Glutamatergic neuron (in vitro differentiated cells): ENCODE measurements at regions not wholly inside any gene's neighbourhood (a gene's known extent, or its start where the extent isn't known, plus 50 kb on each side); places are given as distances from the start of the nearest gene placed in this dataset.
"Not testable (repeated sequence)": the region's sequence is repeated elsewhere in the genome, so short reads cannot be mapped to it uniquely, and the experiment has no call there.

Experiments
- DNase-seq: peaks from one replicate; pipeline ENCODE4 v3.0.0; 2022
- H3K27ac Mint-ChIP-seq: one replicate; pipeline ENCODE4 v1.8.0; 2020; ENCODE audit warnings: mild to moderate bottlenecking, mixed read lengths, inconsistent platforms; ENCODE audit not compliant: unreplicated experiment
- H3K27me3 Mint-ChIP-seq: one replicate; pipeline ENCODE4 v1.8.0; 2020; ENCODE audit warnings: mild to moderate bottlenecking, moderate library complexity, mixed read lengths, inconsistent platforms; ENCODE audit not compliant: unreplicated experiment
- H3K36me3 Mint-ChIP-seq: one replicate; pipeline ENCODE4 v1.8.0; 2020; ENCODE audit warnings: mild to moderate bottlenecking, mixed read lengths, inconsistent platforms; ENCODE audit not compliant: unreplicated experiment
- H3K4me1 Mint-ChIP-seq: one replicate; pipeline ENCODE4 v1.8.0; 2020; ENCODE audit warnings: mild to moderate bottlenecking, low read depth, mixed read lengths, inconsistent platforms; ENCODE audit not compliant: unreplicated experiment
- H3K4me3 Mint-ChIP-seq: one replicate; pipeline ENCODE4 v1.8.0; 2020; ENCODE audit warnings: mild to moderate bottlenecking, mixed read lengths, inconsistent platforms; ENCODE audit not compliant: unreplicated experiment
- H3K9me3 Mint-ChIP-seq: one replicate; pipeline ENCODE4 v1.8.0; 2020; ENCODE audit warnings: mild to moderate bottlenecking, moderate library complexity, mixed read lengths, inconsistent platforms; ENCODE audit not compliant: unreplicated experiment
- TF ChIP-seq, protein P1 (sequence below): fragments of 200-600 bp; sonication (generic); IDR thresholded peaks from one replicate; pipeline ENCODE4 v1.5.0; 2021; ENCODE audit not compliant: partially characterized antibody, unreplicated experiment

DNA sequence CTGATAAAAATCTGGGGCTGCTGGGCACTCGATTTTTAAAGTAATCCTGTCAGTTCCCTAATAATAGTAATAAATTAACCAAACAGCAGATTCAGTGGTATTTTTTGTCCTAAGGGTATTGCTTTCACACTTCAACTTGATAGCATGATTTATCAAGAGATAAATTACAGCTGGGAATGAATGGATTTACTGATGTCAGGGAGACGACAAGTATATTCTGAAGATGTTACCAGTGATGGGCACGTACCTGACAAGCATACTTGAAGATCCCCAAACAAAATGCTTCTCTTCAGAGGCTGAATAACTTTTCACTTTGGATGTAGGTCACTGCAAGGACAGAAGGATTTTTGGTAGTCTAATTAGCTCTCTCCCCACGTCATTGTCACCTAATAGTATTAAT is 82.0 kb downstream of the OLFM4 start:
- H3K9me3 Mint-ChIP-seq = peaks cover 2% of the 10 kb centered on the region
- no peaks in the 10 kb centered on the region for H3K36me3 Mint-ChIP-seq
- H3K4me1 Mint-ChIP-seq = peaks cover 20% of the 10 kb centered on the region
- DNase-seq = no peak
- no peak overlapping the region for H3K27ac Mint-ChIP-seq
- no peak overlapping the region for H3K4me3 Mint-ChIP-seq
- no peaks in the 10 kb centered on the region for H3K27me3 Mint-ChIP-seq
- TF ChIP-seq, protein P1, sequence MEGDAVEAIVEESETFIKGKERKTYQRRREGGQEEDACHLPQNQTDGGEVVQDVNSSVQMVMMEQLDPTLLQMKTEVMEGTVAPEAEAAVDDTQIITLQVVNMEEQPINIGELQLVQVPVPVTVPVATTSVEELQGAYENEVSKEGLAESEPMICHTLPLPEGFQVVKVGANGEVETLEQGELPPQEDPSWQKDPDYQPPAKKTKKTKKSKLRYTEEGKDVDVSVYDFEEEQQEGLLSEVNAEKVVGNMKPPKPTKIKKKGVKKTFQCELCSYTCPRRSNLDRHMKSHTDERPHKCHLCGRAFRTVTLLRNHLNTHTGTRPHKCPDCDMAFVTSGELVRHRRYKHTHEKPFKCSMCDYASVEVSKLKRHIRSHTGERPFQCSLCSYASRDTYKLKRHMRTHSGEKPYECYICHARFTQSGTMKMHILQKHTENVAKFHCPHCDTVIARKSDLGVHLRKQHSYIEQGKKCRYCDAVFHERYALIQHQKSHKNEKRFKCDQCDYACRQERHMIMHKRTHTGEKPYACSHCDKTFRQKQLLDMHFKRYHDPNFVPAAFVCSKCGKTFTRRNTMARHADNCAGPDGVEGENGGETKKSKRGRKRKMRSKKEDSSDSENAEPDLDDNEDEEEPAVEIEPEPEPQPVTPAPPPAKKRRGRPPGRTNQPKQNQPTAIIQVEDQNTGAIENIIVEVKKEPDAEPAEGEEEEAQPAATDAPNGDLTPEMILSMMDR = no peak

DNA sequence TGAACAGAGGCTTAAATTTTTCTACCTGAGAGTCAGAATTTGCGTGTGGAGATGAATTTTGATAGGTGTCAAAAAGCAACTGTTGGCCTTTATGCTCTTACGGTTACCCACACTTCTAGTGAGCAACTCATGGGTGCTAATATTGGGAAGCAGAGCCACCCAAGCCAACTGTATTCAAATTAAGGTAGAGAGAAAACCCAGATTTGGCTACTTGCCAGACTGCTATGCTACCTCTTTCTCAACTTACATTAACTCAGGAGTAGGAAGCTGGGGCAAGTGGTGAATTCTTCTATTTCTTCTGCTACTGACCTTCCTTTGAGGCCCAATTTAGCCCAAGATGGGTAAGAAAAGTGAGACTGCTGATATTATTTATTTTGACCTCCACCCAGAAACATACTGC is 83.9 kb downstream of the OLFM4 start:
- TF ChIP-seq, protein P1 = no peak
- Mint-ChIP-seq H3K4me1 (peaks cover 15% of the 10 kb centered on the region), H3K27ac (no peak overlapping the region), H3K4me3 (no peak overlapping the region), H3K36me3 (no peaks in the 10 kb centered on the region), H3K9me3 (peaks cover 2% of the 10 kb centered on the region), H3K27me3 (peaks cover 1% of the 10 kb centered on the region)
- DNase-seq = no peak

DNA sequence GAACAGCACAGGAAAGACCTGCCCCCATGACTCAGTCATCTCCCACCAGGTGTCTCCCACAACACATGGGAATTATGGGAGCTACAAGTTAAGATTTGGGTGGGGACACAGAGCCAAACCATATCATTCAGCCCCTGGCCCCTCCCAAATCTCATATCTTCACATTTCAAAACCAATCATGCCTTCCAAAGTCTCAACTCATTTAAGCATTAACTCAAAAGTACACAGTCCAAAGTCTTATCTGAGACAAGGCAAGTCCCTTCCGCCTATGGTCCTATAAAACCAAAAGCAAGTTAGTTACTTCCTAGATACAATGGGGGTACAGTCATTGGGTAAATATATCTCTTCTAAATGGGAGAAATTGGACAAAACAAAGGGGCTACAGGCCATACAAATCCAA is 88.4 kb downstream of the OLFM4 start:
- H3K4me1 Mint-ChIP-seq, H3K9me3 Mint-ChIP-seq: not testable (repeated sequence)

DNA sequence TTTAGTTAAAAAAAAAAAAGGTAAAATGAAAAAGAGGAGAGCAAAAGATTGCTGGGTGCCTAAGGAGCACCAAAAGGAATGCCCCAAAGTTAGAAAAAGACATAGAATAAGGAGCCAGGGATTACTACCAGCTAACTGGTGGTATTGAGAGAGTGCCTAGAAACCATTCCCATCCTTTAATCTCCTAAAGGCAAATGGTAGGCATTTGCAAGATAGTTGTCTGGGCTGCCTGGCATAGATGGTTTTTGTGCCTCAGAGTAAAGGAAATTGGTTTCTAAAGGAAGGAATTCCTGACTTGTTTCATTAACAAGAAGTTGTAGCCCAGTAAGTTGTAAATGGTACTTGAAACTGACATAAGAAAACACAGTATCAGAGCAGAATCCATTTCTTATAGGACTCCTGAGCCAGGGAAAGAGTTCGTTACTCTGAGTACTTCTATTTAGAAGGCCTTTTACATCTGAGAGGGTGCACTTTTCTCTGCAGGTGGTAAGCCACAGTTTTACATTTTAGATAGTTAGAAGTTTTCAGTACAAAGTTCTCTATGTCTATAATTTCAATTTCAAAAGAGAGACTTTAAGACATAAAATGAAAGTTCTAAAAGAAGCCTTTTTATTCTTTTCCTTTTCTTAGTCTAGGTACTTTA is 92.6 kb downstream of the OLFM4 start:
- Mint-ChIP-seq H3K4me1 (peaks cover 6% of the 10 kb centered on the region), H3K9me3 (no peaks in the 10 kb centered on the region), H3K4me3 (no peak overlapping the region), H3K27me3 (no peaks in the 10 kb centered on the region), H3K36me3 (peaks cover 6% of the 10 kb centered on the region), H3K27ac (no peak overlapping the region)
- DNase-seq = no peak
- TF ChIP-seq, protein P1 = no peak

More for the DNA sequence above, 88.4 kb downstream of the OLFM4 start:
- DNase-seq, H3K27ac Mint-ChIP-seq, H3K36me3 Mint-ChIP-seq, H3K27me3 Mint-ChIP-seq, H3K4me3 Mint-ChIP-seq: not testable (repeated sequence)

DNA sequence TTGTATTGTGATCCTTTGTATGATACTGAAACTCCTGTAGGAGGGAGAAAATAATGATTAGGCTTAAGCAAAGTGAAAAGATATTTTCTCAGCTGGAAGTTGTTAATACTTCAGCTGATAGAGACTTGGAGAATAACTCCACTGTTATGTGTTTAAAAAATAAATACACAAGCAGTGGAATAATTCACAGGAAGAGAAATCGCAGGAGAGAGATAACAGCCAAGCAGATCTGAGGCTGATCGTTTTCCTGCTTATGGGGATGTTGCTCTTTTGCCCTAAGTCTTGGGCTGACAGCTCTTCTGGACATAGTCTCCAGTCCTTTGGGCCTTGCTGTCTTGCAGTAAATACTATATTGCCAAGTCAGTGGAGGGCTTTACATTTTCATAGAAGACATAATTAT is 93.3 kb downstream of the OLFM4 start:
- Mint-ChIP-seq H3K27ac (no peak overlapping the region), H3K27me3 (no peaks in the 10 kb centered on the region), H3K4me1 (peaks cover 10% of the 10 kb centered on the region), H3K36me3 (peaks cover 6% of the 10 kb centered on the region), H3K4me3 (no peak overlapping the region), H3K9me3 (no peaks in the 10 kb centered on the region)
- TF ChIP-seq, protein P1 = no peak
- no peak for DNase-seq
